Ascending aorta (tissue), 2 donors: ENCODE measurements at regions not wholly inside any gene's neighbourhood (a gene's known extent, or its start where the extent isn't known, plus 50 kb on each side); places are given as distances from the start of the nearest gene placed in this dataset.
"Not testable (repeated sequence)": the region's sequence is repeated elsewhere in the genome, so short reads cannot be mapped to it uniquely, and the experiment has no call there.

Experiments
- DNase-seq, 2 donors: peaks; one replicate each; pipeline ENCODE4 v3.0.0-alpha.2; 2019; ENCODE audit warnings: low spot score in 2 of 2
- H3K27ac ChIP-seq, 2 donors: fragments of 200-600 bp; sonication (generic); one replicate each; pipeline ENCODE4 v1.5.1; 2016 to 2017; ENCODE audit warnings: mild to moderate bottlenecking in 1 of 2
- H3K27me3 ChIP-seq: fragments of 200-600 bp; sonication (generic); one replicate; pipeline ENCODE4 v1.5.1; 2017
- H3K36me3 ChIP-seq, 2 donors: fragments of 200-600 bp; sonication (generic); one replicate each; pipeline ENCODE4 v1.5.1; 2016
- H3K4me1 ChIP-seq, 2 donors: fragments of 200-600 bp; sonication (generic); one replicate each; pipeline ENCODE4 v1.5.1; 2016 to 2017; ENCODE audit warnings: mild to moderate bottlenecking in 1 of 2
- H3K4me3 ChIP-seq, 2 donors: fragments of 200-600 bp; sonication (generic); one replicate each; pipeline ENCODE4 v1.5.1; 2016 to 2017; ENCODE audit warnings: mild to moderate bottlenecking in 1 of 2
- H3K9me3 ChIP-seq, 2 donors: fragments of 200-600 bp; sonication (generic); one replicate each; pipeline ENCODE4 v1.5.1; 2016
- intact Hi-C: fragments of 100-400 bp; cut with DNase I; formaldehyde crosslinking; loops from one replicate; pipeline ENCODE4 v1.15.1; 2023
- TF ChIP-seq, protein P1 (sequence below), 3 experiments: fragments of 200-600 bp in 2 of 3; fragments of 450-650 bp in 1 of 3; sonication (generic) in 2 of 3; IDR thresholded peaks; one replicate each; pipeline ENCODE4 v1.5.1; 2016 to 2019; ENCODE audit warnings: antibody characterized with exemption in 3 of 3, mild to moderate bottlenecking in 1 of 3, moderate library complexity in 1 of 3

DNA sequence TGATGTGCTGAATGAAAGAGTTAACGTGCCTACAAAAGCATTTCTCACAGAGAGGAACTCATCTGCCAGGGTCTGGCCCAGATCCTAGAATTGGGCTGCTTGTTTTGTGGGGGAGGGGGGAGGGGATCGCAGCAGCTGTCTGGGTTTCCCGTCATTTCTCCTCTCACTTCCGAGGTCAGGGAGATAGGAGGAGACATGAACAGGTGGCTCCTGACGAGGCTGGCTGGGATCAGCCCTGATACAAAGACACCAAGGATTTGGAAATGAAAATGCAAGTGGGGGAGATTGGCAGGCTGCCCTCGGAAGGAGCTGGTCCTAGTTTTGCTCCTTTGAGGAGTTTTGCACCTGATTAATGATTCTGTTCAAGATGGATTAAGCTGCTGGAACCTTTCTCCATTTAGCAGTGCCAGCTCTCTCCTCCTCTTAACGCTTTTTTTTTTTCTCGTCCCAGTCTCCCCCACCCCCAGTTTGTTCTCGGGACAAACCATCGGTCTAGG, 86.8 kb upstream of the KMT2C start:
- no peaks in the 10 kb centered on the region for H3K27me3 ChIP-seq
- H3K9me3 ChIP-seq = no peaks in the 10 kb centered on the region
- H3K27ac ChIP-seq = no peak overlapping the region
- peak overlapping the region in 1 of 2 donors; percentile 28 for H3K4me3 ChIP-seq
- intact Hi-C loops = no loop called here
- TF ChIP-seq, protein P1, sequence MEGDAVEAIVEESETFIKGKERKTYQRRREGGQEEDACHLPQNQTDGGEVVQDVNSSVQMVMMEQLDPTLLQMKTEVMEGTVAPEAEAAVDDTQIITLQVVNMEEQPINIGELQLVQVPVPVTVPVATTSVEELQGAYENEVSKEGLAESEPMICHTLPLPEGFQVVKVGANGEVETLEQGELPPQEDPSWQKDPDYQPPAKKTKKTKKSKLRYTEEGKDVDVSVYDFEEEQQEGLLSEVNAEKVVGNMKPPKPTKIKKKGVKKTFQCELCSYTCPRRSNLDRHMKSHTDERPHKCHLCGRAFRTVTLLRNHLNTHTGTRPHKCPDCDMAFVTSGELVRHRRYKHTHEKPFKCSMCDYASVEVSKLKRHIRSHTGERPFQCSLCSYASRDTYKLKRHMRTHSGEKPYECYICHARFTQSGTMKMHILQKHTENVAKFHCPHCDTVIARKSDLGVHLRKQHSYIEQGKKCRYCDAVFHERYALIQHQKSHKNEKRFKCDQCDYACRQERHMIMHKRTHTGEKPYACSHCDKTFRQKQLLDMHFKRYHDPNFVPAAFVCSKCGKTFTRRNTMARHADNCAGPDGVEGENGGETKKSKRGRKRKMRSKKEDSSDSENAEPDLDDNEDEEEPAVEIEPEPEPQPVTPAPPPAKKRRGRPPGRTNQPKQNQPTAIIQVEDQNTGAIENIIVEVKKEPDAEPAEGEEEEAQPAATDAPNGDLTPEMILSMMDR (IDR thresholded peaks at IDR 0.05) = no peak
- H3K4me1 ChIP-seq = no peaks in the 10 kb centered on the region
- H3K36me3 ChIP-seq = no peaks in the 10 kb centered on the region
- no peak for DNase-seq

DNA sequence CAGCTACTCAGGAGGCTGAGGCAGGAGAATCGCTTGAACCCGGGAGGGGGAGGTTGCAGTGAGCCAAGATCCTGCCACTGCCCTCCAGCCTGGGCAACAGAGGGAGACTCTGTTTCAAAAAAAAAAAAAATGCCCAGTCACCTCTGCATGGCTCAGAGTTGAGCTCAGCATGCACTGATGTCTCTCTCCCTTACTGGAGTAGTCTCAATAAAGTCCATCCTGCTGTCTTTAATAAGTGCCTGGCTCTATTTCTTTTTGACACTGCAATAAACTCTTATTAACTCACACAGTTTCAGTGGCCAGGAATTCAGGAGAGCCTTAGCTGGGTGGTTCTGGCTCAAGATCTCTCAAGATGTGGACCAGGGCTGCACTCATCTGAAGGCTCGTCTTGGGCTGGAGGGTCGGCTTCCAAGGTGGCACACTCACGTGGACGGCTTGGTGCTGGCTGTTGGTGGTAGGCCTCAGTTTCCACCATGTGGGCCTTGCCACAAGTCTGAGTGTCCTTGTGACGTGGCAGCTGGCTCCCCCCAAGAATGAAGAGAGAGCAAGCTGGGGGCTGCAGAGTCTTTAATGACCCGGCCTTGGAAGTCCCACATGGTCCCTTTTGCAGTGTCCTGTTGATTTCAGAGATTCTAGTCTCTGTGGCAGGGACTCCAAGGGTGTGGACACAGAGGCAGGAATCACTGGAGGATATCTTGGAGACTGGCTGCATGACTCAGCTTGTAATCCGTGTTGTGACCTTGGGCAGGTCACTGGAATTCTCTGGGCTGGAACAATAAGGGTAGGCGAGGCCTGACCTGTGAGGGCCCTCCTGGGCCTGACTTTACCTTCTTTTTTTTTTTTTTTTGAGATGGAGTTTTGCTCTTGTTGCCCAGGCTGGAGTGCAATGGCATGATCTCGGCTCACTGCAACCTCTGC, 85.9 kb upstream of the KMT2C start:
- TF ChIP-seq, protein P1 (IDR thresholded peaks at IDR 0.05) = no peak
- Histone ChIP-seq H3K27ac (no peak overlapping the region), H3K27me3 (no peaks in the 10 kb centered on the region), H3K36me3 (no peaks in the 10 kb centered on the region), H3K4me3 (no peak overlapping the region), H3K9me3 (no peaks in the 10 kb centered on the region), H3K4me1 (no peaks in the 10 kb centered on the region)
- DNase-seq = no peak
- intact Hi-C loops = no loop called here

DNA sequence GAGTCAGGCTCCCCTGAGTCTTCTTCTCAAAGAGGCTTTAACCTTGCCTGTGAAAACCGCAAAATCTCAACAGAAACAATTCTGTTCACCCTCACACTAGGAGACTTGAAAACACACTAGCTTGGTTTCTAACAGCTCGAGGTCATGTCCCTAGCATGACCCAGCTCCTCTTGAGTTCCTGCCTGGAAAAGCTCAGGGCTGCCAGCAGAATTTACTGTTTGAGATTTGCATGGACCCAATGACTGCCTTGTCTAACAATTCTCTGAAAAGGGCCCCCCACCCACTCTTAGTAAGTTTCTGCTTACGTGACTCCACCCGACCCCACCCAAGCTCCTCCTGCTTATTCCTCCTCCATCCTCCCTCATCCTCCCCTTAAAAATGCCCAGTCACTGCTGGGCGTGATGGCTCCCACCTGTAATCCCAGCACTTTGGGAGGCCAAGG, 85.1 kb upstream of the KMT2C start:
- Histone ChIP-seq H3K27me3 (no peaks in the 10 kb centered on the region), H3K4me3 (no peak overlapping the region), H3K27ac (no peak overlapping the region), H3K36me3 (no peaks in the 10 kb centered on the region), H3K4me1 (no peaks in the 10 kb centered on the region), H3K9me3 (no peaks in the 10 kb centered on the region)
- DNase-seq = no peak
- TF ChIP-seq, protein P1 (IDR thresholded peaks at IDR 0.05) = no peak
- intact Hi-C loops = no loop called here

DNA sequence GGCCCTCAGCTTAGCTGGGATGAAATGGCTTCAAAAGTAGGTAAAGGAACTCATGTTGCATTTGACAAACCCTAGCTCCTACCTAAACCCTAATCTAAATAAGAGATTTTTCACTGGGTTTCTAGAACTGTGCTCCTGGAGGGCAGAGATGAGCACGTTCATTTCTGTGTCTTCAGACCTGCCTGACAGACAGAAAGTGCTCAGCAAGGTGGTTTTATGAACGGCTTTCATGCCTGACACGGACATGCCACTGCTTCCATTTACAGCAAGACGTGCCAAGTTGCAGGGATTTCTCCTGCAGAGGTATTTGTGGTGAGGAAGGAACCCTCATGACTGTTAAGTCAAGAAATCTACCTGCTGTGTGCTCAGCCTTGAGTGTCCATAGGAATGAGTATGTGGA, 83.5 kb upstream of the KMT2C start:
- no peak for DNase-seq
- TF ChIP-seq, protein P1 (IDR thresholded peaks at IDR 0.05) = no peak
- no peaks in the 10 kb centered on the region for H3K27me3 ChIP-seq
- no peak overlapping the region for H3K27ac ChIP-seq
- no peaks in the 10 kb centered on the region for H3K9me3 ChIP-seq
- H3K4me3 ChIP-seq = no peak overlapping the region
- intact Hi-C loops = no loop called here
- no peaks in the 10 kb centered on the region for H3K4me1 ChIP-seq
- no peaks in the 10 kb centered on the region for H3K36me3 ChIP-seq

DNA sequence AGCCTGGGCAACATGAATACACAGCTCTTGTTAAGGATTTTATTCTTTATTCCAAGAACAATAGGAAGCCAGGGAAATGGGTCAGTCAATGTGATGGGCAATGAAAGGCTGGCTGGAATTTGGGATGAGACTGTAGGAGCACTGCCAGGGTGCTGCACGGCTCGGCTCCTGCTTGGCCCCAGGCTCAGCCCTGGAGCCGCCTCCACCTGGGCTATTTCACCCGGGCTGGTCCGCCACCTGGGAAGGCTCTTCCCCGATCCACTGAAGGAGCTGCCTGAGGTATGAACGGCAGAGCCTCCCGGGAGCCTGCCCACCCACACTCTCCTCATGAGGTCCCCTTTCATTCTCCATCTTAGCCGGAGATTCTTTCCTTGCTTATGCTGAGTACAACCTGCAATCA, 80.4 kb upstream of the KMT2C start:
- DNase-seq = no peak
- no peaks in the 10 kb centered on the region for H3K27me3 ChIP-seq
- H3K36me3 ChIP-seq = no peaks in the 10 kb centered on the region
- TF ChIP-seq, protein P1 (IDR thresholded peaks at IDR 0.05) = no peak
- no peaks in the 10 kb centered on the region for H3K9me3 ChIP-seq
- H3K27ac ChIP-seq = no peak overlapping the region
- H3K4me3 ChIP-seq = no peak overlapping the region
- H3K4me1 ChIP-seq = no peaks in the 10 kb centered on the region
- intact Hi-C loops = no loop called here

DNA sequence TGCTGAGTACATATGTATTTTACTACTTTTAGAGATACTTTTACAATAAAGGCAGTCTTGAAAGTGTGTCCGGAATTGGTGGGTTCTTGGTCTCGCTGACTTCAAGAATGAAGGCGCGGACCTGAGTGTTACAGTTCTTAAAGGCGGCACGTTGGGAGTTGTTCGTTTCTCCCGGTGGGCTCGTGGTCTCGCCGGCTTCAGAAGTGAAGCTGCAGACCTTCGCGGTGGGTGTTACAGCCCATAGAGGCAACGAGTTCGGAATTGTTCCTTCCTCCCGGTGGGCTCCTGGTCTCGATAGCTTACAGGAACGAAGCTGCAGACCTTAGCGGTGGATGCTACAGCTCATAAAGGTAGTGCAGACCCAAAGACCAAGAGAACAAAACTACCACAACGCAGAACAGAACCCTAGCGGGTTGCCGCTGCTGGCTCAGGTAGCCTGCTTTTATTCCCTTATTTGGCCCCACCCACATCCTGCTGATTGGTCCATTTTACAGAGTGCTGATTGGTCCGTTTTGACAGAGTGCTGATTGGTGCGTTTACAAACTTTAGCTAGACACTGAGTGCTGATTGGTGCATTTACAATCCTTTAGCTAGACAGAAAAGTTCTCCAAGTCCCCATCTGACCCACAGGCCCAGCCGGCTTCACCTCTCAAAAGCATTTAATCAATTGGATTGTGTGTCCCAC, 79.6 kb upstream of the KMT2C start:
- H3K36me3 ChIP-seq, DNase-seq, intact Hi-C loops, H3K4me3 ChIP-seq, H3K27ac ChIP-seq, H3K4me1 ChIP-seq, H3K9me3 ChIP-seq, H3K27me3 ChIP-seq: not testable (repeated sequence)
